SK-N-SH treated with all-trans-retinoic acid at 6 μM for 48 hours (cell line): ENCODE measurements at regions not wholly inside any gene's neighbourhood (a gene's known extent, or its start where the extent isn't known, plus 50 kb on each side); places are given as distances from the start of the nearest gene placed in this dataset.

Experiments
- ATAC-seq: fragments of 200-7000 bp; cut with Tn5 transposase; 3 replicates; pipeline ENCODE4 v1.9.1; 2020; ENCODE audit warnings: mild to moderate bottlenecking, moderate library complexity
- BACH2 ChIP-seq: fragments of 250-450 bp; sonication (Bioruptor Pico); IDR thresholded peaks from 2 replicates; pipeline ENCODE4 v1.9.0; 2021; ENCODE audit warnings: mild to moderate bottlenecking, borderline replicate concordance
- CSDC2 ChIP-seq: fragments of 250-450 bp; sonication (Bioruptor Pico); IDR thresholded peaks from 2 replicates; pipeline ENCODE4 v1.5.0; 2020; ENCODE audit warnings: mild to moderate bottlenecking, moderate library complexity
- ESRRG ChIP-seq: fragments of 250-450 bp; sonication (Bioruptor Pico); IDR thresholded peaks from 2 replicates; pipeline ENCODE4 v1.6.1; 2021; ENCODE audit warnings: mild to moderate bottlenecking
- ISL1 ChIP-seq: fragments of 250-450 bp; sonication (Bioruptor Pico); IDR thresholded peaks from 2 replicates; pipeline ENCODE4 v2.1.2; 2022; ENCODE audit warnings: mild to moderate bottlenecking, moderate library complexity
- OSR1 ChIP-seq: fragments of 250-450 bp; sonication (Bioruptor Pico); IDR thresholded peaks from 2 replicates; pipeline ENCODE4 v1.8.0; 2022; ENCODE audit warnings: moderate library complexity, mild to moderate bottlenecking, inconsistent platforms
- PPARA ChIP-seq: fragments of 250-450 bp; sonication (Bioruptor Pico); IDR thresholded peaks from 2 replicates; pipeline ENCODE4 v1.5.0; 2020; ENCODE audit warnings: mild to moderate bottlenecking, borderline replicate concordance
- SNAI2 ChIP-seq: fragments of 250-450 bp; sonication (Bioruptor Pico); IDR thresholded peaks from 2 replicates; pipeline ENCODE4 v1.5.0; 2020; ENCODE audit warnings: mild to moderate bottlenecking, moderate library complexity
- TCF4 ChIP-seq: fragments of 250-450 bp; sonication (Bioruptor Pico); IDR thresholded peaks from 2 replicates; pipeline ENCODE4 v1.8.0; 2021; ENCODE audit warnings: mild to moderate bottlenecking, moderate library complexity, borderline replicate concordance
- TOX ChIP-seq: fragments of 250-450 bp; sonication (Bioruptor Pico); IDR thresholded peaks from 2 replicates; pipeline ENCODE4 v1.8.0; 2021; ENCODE audit warnings: mild to moderate bottlenecking, moderate library complexity, borderline replicate concordance
- ZC3H10 ChIP-seq: fragments of 250-450 bp; sonication (Bioruptor Pico); IDR thresholded peaks from 2 replicates; pipeline ENCODE4 v1.5.1; 2021; ENCODE audit warnings: mild to moderate bottlenecking, moderate library complexity
- ZFP3 ChIP-seq: fragments of 250-450 bp; sonication (Bioruptor Pico); IDR thresholded peaks from 2 replicates; pipeline ENCODE4 v1.5.0; 2020; ENCODE audit warnings: mild to moderate bottlenecking, moderate library complexity
- ZFP30 ChIP-seq: fragments of 450-650 bp; formaldehyde crosslinking; IDR thresholded peaks from 2 replicates; pipeline ENCODE4 v1.5.0; 2022; ENCODE audit warnings: mild to moderate bottlenecking, moderate library complexity
- ZNF565 ChIP-seq: fragments of 450-650 bp; formaldehyde crosslinking; conservative IDR thresholded peaks from 2 replicates; pipeline ENCODE4 v1.5.0; 2020; ENCODE audit warnings: low read depth, mild to moderate bottlenecking, moderate library complexity
- ZNF70 ChIP-seq: fragments of 450-650 bp; formaldehyde crosslinking; IDR thresholded peaks from 2 replicates; pipeline ENCODE4 v1.5.0; 2020; ENCODE audit warnings: mild to moderate bottlenecking, moderate library complexity
- ZNF8 ChIP-seq: fragments of 450-650 bp; formaldehyde crosslinking; IDR thresholded peaks from 2 replicates; pipeline ENCODE4 v1.5.0; 2020; ENCODE audit warnings: mild to moderate bottlenecking, moderate library complexity
- TF ChIP-seq, protein P1 (sequence below): fragments of 250-450 bp; sonication (Bioruptor Pico); IDR thresholded peaks from 2 replicates; pipeline ENCODE4 v1.8.0; 2020; ENCODE audit warnings: mild to moderate bottlenecking, moderate library complexity, borderline replicate concordance
- TF ChIP-seq, protein P2 (sequence below): fragments of 250-450 bp; sonication (Bioruptor Pico); IDR thresholded peaks from 2 replicates; pipeline ENCODE4 v1.8.0; 2021; ENCODE audit warnings: low read depth, mild to moderate bottlenecking, moderate library complexity, borderline replicate concordance
- TF ChIP-seq, protein P3 (sequence below): fragments of 250-450 bp; sonication (Bioruptor Pico); IDR thresholded peaks from 2 replicates; pipeline ENCODE4 v1.5.0; 2020; ENCODE audit warnings: mild to moderate bottlenecking, moderate library complexity
- TF ChIP-seq, protein P4 (sequence below): fragments of 250-450 bp; sonication (Bioruptor Pico); IDR thresholded peaks from 2 replicates; pipeline ENCODE4 v1.5.1; 2020; ENCODE audit warnings: low read depth, mild to moderate bottlenecking, moderate library complexity
- TF ChIP-seq, protein P5 (sequence below): fragments of 250-450 bp; sonication (Bioruptor Pico); IDR thresholded peaks from 2 replicates; pipeline ENCODE4 v1.5.1; 2021; ENCODE audit warnings: mild to moderate bottlenecking, moderate library complexity

DNA sequence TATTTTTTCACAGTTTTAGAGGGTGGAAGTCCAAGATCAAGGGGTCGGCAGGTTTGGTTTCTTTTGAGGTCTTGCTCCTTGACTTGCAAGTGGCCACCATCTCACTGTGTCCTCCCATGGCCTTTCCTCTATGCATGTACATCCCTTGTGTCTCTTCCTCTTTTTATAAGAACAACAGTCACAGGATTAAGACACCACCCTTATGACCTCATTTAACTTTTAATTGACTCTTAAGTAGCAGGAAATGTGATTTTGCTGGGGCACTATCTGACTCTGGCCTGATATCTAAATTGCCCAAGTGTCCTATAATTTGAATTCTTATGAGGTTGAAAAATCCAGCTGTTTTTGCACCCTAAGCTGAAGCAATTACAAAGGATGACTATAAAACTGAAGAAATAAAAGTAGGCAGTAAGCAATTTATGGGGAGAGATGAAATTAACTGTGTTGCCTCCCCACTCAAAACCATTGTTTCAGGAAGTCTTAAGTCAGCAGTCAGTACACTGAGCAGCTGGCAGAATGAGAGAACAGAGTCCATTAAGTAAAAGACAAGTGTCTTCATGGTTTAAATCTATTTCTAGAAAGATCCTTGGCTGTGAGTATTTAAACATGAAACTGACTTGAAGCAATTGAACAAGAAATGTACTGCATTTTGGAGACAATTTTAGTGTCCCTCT is 601.3 kb downstream of the SPRY1 start (continued):
- TF ChIP-seq, protein P1, sequence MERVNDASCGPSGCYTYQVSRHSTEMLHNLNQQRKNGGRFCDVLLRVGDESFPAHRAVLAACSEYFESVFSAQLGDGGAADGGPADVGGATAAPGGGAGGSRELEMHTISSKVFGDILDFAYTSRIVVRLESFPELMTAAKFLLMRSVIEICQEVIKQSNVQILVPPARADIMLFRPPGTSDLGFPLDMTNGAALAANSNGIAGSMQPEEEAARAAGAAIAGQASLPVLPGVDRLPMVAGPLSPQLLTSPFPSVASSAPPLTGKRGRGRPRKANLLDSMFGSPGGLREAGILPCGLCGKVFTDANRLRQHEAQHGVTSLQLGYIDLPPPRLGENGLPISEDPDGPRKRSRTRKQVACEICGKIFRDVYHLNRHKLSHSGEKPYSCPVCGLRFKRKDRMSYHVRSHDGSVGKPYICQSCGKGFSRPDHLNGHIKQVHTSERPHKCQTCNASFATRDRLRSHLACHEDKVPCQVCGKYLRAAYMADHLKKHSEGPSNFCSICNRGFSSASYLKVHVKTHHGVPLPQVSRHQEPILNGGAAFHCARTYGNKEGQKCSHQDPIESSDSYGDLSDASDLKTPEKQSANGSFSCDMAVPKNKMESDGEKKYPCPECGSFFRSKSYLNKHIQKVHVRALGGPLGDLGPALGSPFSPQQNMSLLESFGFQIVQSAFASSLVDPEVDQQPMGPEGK (CRISPR knock-in tag) = no peak
- no peak for TF ChIP-seq ZNF8 (CRISPR knock-in tag)
- TF ChIP-seq, all 23 proteins: peak for 0

DNA sequence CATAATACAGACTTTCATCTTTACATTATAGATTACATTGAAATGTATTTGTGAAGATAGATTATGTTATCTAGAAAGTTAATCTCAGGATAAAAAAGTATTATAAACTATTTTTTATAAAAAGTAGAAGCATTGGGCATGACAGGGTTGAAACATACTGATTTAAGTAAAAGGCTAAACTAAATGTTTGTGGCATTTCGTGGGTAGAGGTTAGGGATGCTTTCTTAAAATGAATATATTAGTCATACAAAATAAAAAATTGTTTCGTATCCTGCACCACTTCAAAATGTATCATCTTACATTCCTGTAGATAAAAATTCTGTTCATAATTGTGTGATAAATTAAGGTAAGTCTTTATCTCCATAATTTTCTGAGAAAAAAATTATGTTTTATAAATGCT is 603.6 kb downstream of the SPRY1 start:
- TF ChIP-seq, protein P2, sequence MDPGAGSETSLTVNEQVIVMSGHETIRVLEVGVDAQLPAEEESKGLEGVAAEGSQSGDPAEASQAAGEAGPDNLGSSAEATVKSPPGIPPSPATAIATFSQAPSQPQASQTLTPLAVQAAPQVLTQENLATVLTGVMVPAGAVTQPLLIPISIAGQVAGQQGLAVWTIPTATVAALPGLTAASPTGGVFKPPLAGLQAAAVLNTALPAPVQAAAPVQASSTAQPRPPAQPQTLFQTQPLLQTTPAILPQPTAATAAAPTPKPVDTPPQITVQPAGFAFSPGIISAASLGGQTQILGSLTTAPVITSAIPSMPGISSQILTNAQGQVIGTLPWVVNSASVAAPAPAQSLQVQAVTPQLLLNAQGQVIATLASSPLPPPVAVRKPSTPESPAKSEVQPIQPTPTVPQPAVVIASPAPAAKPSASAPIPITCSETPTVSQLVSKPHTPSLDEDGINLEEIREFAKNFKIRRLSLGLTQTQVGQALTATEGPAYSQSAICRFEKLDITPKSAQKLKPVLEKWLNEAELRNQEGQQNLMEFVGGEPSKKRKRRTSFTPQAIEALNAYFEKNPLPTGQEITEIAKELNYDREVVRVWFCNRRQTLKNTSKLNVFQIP = no peak
- TF ChIP-seq ZNF8 (CRISPR knock-in tag) = no peak
- TF ChIP-seq ISL1 (CRISPR knock-in tag) = no peak
- no peak for TF ChIP-seq BACH2 (CRISPR knock-in tag)
- TF ChIP-seq ZNF70 (CRISPR knock-in tag) = no peak
- TF ChIP-seq, protein P3, sequence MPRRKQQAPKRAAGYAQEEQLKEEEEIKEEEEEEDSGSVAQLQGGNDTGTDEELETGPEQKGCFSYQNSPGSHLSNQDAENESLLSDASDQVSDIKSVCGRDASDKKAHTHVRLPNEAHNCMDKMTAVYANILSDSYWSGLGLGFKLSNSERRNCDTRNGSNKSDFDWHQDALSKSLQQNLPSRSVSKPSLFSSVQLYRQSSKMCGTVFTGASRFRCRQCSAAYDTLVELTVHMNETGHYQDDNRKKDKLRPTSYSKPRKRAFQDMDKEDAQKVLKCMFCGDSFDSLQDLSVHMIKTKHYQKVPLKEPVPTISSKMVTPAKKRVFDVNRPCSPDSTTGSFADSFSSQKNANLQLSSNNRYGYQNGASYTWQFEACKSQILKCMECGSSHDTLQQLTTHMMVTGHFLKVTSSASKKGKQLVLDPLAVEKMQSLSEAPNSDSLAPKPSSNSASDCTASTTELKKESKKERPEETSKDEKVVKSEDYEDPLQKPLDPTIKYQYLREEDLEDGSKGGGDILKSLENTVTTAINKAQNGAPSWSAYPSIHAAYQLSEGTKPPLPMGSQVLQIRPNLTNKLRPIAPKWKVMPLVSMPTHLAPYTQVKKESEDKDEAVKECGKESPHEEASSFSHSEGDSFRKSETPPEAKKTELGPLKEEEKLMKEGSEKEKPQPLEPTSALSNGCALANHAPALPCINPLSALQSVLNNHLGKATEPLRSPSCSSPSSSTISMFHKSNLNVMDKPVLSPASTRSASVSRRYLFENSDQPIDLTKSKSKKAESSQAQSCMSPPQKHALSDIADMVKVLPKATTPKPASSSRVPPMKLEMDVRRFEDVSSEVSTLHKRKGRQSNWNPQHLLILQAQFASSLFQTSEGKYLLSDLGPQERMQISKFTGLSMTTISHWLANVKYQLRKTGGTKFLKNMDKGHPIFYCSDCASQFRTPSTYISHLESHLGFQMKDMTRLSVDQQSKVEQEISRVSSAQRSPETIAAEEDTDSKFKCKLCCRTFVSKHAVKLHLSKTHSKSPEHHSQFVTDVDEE (CRISPR knock-in tag) = no peak
- TF ChIP-seq ZC3H10 = no peak
- no peak for TF ChIP-seq ESRRG
- TF ChIP-seq, protein P1 (CRISPR knock-in tag) = no peak
- TF ChIP-seq OSR1 = no peak
- no peak for TF ChIP-seq ZFP30
- no peak for TF ChIP-seq TCF4
- TF ChIP-seq, protein P4, sequence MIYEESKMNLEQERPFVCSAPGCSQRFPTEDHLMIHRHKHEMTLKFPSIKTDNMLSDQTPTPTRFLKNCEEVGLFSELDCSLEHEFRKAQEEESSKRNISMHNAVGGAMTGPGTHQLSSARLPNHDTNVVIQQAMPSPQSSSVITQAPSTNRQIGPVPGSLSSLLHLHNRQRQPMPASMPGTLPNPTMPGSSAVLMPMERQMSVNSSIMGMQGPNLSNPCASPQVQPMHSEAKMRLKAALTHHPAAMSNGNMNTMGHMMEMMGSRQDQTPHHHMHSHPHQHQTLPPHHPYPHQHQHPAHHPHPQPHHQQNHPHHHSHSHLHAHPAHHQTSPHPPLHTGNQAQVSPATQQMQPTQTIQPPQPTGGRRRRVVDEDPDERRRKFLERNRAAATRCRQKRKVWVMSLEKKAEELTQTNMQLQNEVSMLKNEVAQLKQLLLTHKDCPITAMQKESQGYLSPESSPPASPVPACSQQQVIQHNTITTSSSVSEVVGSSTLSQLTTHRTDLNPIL = no peak
- TF ChIP-seq CSDC2 = no peak
- TF ChIP-seq SNAI2 (CRISPR knock-in tag) = no peak
- TF ChIP-seq ZFP3 (CRISPR knock-in tag) = no peak
- peak; percentile 55 for ATAC-seq

DNA sequence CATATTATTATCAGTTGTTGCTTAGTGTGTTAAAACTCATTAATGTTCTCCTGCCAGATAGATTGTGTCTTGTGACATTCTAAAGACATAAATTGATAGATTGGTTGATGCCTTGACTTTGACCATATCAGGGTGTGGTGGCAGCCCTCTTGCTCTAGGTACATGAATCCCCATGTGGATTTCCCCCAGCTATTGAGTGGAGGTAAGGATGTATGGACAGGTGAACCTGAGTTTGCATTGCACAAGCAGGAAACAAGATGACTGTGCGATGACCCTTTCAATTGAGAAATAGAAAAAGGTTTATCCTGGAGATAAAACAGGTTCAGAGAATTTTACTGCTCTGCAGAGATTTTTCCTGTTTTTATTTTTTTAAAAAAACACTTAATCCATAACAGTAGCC is 619.2 kb downstream of the SPRY1 start:
- ATAC-seq = no peak
- no peak for TF ChIP-seq OSR1
- TF ChIP-seq TOX (CRISPR knock-in tag) = no peak
- TF ChIP-seq ESRRG = no peak
- TF ChIP-seq, protein P3 (CRISPR knock-in tag) = no peak
- TF ChIP-seq SNAI2 (CRISPR knock-in tag) = no peak
- TF ChIP-seq CSDC2 = no peak
- TF ChIP-seq ZNF8 (CRISPR knock-in tag) = no peak
- no peak for TF ChIP-seq BACH2 (CRISPR knock-in tag)
- TF ChIP-seq PPARA = no peak
- TF ChIP-seq TCF4 = no peak
- TF ChIP-seq, protein P5, sequence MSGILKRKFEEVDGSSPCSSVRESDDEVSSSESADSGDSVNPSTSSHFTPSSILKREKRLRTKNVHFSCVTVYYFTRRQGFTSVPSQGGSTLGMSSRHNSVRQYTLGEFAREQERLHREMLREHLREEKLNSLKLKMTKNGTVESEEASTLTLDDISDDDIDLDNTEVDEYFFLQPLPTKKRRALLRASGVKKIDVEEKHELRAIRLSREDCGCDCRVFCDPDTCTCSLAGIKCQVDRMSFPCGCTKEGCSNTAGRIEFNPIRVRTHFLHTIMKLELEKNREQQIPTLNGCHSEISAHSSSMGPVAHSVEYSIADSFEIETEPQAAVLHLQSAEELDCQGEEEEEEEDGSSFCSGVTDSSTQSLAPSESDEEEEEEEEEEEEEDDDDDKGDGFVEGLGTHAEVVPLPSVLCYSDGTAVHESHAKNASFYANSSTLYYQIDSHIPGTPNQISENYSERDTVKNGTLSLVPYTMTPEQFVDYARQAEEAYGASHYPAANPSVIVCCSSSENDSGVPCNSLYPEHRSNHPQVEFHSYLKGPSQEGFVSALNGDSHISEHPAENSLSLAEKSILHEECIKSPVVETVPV = no peak
- TF ChIP-seq, protein P2 = no peak
- no peak for TF ChIP-seq ZFP3 (CRISPR knock-in tag)
- TF ChIP-seq ZNF565 (CRISPR knock-in tag) = no peak
